GM18907 (cell line): ENCODE measurements at regions not wholly inside any gene's neighbourhood (a gene's known extent, or its start where the extent isn't known, plus 50 kb on each side); places are given as distances from the start of the nearest gene placed in this dataset.

Experiments used
- ATAC-seq: cut with Tn5 transposase; IDR thresholded peaks from one replicate; pipeline ENCODE4 v1.9.1; 2021; ENCODE audit warnings: mild to moderate bottlenecking, moderate library complexity; ENCODE audit not compliant: unreplicated experiment

- no peak for ATAC-seq
Measured at GRCh38 chr6:164925681-164926530, 383.5 kb downstream of the C6orf118 start.

GRCh38 chr6:164924674-164925073, 384.7 kb downstream of the C6orf118 start:
- no peak for ATAC-seq

GRCh38 chr6:164917211-164917610, 392.2 kb downstream of the C6orf118 start:
- no peak for ATAC-seq

GRCh38 chr6:164916087-164916486, 393.3 kb downstream of the C6orf118 start:
- ATAC-seq = no peak

- no peak for ATAC-seq
Measured at GRCh38 chr6:164911873-164912580, 397.4 kb downstream of the C6orf118 start.

- ATAC-seq = no peak
Measured at GRCh38 chr6:164911151-164911550, 398.3 kb downstream of the C6orf118 start.

- no peak for ATAC-seq
Measured at GRCh38 chr6:164906766-164907165, 402.6 kb downstream of the C6orf118 start.

- ATAC-seq = no peak
Measured at GRCh38 chr6:164905311-164905710, 404.1 kb downstream of the C6orf118 start.

GRCh38 chr6:164898412-164898811, 411.0 kb downstream of the C6orf118 start:
- no peak for ATAC-seq

GRCh38 chr6:164897523-164898235, 411.7 kb downstream of the C6orf118 start:
- no peak for ATAC-seq

GRCh38 chr6:164889980-164890379, 419.4 kb downstream of the C6orf118 start:
- no peak for ATAC-seq

- no peak for ATAC-seq
Measured at GRCh38 chr6:164887660-164888059, 421.7 kb downstream of the C6orf118 start.

- no peak for ATAC-seq
Measured at GRCh38 chr6:164882236-164882635, 427.2 kb downstream of the C6orf118 start.

- no peak for ATAC-seq
Measured at GRCh38 chr6:164871783-164872182, 437.6 kb downstream of the C6orf118 start.

GRCh38 chr6:164870164-164870563, 439.2 kb downstream of the C6orf118 start:
- ATAC-seq = no peak

GRCh38 chr6:164861967-164862366, 447.4 kb downstream of the C6orf118 start:
- ATAC-seq = no peak

GRCh38 chr6:164859816-164860215, 449.6 kb downstream of the C6orf118 start:
- no peak for ATAC-seq

- no peak for ATAC-seq
Measured at GRCh38 chr6:164856138-164856537, 453.3 kb downstream of the C6orf118 start.

GRCh38 chr6:164855281-164855680, 454.1 kb downstream of the C6orf118 start:
- no peak for ATAC-seq

- no peak for ATAC-seq
Measured at GRCh38 chr6:164854526-164854925, 454.9 kb downstream of the C6orf118 start.

GRCh38 chr6:164845773-164846172, 463.6 kb downstream of the C6orf118 start:
- ATAC-seq = no peak

GRCh38 chr6:164842085-164842484, 467.3 kb downstream of the C6orf118 start:
- ATAC-seq = no peak
